ENCODE measurements at regions not wholly inside any gene's neighbourhood (a gene's known extent, or its start where the extent isn't known, plus 50 kb on each side); places are given as distances from the start of the nearest gene placed in this dataset.

- H3K4me3 ChIP-seq (replicated peaks in 1 of 3): no peak overlapping the region
- peaks cover 0 to 4% of the 10 kb centered on the region in 2 donors for H3K4me1 ChIP-seq
- 62 to 64% methylated on average over 5 of the region's 5 CpGs for WGBS, 2 donors
- H3K9me3 ChIP-seq: no peaks in the 10 kb centered on the region
- no peak for TF ChIP-seq POLR2A (IDR thresholded peaks at IDR 0.05)
- no peak for TF ChIP-seq CTCF (IDR thresholded peaks at IDR 0.05)
- no peaks in the 10 kb centered on the region for H3K36me3 ChIP-seq
- no peaks in the 10 kb centered on the region for H3K27me3 ChIP-seq
- intact Hi-C loops (cut with DNase I): no loop called here
- no peak for DNase-seq
- H3K27ac ChIP-seq: no peak overlapping the region
Observed at GRCh38 chr10:113297226-113297625, 255.6 kb upstream of the HABP2 start.

- H3K4me3 ChIP-seq (replicated peaks in 1 of 3): no peak overlapping the region
- H3K36me3 ChIP-seq: no peaks in the 10 kb centered on the region
- 94 to 98% methylated on average over 6 of the region's 6 CpGs for WGBS, 2 donors
- no peak for DNase-seq
- H3K27ac ChIP-seq: no peak overlapping the region
- peaks cover 0 to 4% of the 10 kb centered on the region in 2 donors for H3K4me1 ChIP-seq
- intact Hi-C loops (cut with DNase I): no loop called here
- no peaks in the 10 kb centered on the region for H3K27me3 ChIP-seq
- no peaks in the 10 kb centered on the region for H3K9me3 ChIP-seq
- no peak for TF ChIP-seq POLR2A (IDR thresholded peaks at IDR 0.05)
- TF ChIP-seq CTCF (IDR thresholded peaks at IDR 0.05): no peak
Observed at GRCh38 chr10:113298616-113299015, 254.2 kb upstream of the HABP2 start.

- intact Hi-C loops (cut with DNase I): no loop called here
- Histone ChIP-seq H3K9me3 (no peaks in the 10 kb centered on the region), H3K4me3 (replicated peaks in 1 of 3) (no peak overlapping the region), H3K36me3 (no peaks in the 10 kb centered on the region), H3K4me1 (peaks cover 0 to 4% of the 10 kb centered on the region in 2 donors), H3K27me3 (no peaks in the 10 kb centered on the region), H3K27ac (no peak overlapping the region)
- TF ChIP-seq POLR2A (IDR thresholded peaks at IDR 0.05): no peak
- DNase-seq: no peak
Observed at GRCh38 chr10:113300201-113300600, 252.7 kb upstream of the HABP2 start.

- Histone ChIP-seq H3K27ac (no peak overlapping the region), H3K4me3 (replicated peaks in 1 of 3) (no peak overlapping the region), H3K27me3 (no peaks in the 10 kb centered on the region), H3K9me3 (no peaks in the 10 kb centered on the region), H3K36me3 (no peaks in the 10 kb centered on the region), H3K4me1 (peaks cover 0 to 4% of the 10 kb centered on the region in 2 donors)
- TF ChIP-seq POLR2A (IDR thresholded peaks at IDR 0.05) (no peak), CTCF (IDR thresholded peaks at IDR 0.05) (no peak)
- no peak for DNase-seq
- 89 to 92% methylated on average over 3 of the region's 3 CpGs for WGBS, 2 donors
- intact Hi-C loops (cut with DNase I): no loop called here
Observed at GRCh38 chr10:113300617-113301016, 252.2 kb upstream of the HABP2 start.

GRCh38 chr10:113301342-113301984 is 251.4 kb upstream of the HABP2 start:
- Histone ChIP-seq H3K27ac (no peak overlapping the region), H3K4me3 (replicated peaks in 1 of 3) (no peak overlapping the region), H3K9me3 (no peaks in the 10 kb centered on the region), H3K4me1 (peaks cover 0 to 4% of the 10 kb centered on the region in 2 donors), H3K36me3 (no peaks in the 10 kb centered on the region), H3K27me3 (no peaks in the 10 kb centered on the region)
- peak; percentile 26 to 36 for DNase-seq
- intact Hi-C loops (cut with DNase I): no loop called here
- TF ChIP-seq CTCF (IDR thresholded peaks at IDR 0.05): no peak
- TF ChIP-seq POLR2A (IDR thresholded peaks at IDR 0.05): no peak
- WGBS, 2 donors: 52 to 61% methylated on average over 7 of the region's 7 CpGs
